Fibroblast of lung (primary cell): ENCODE measurements at regions not wholly inside any gene's neighbourhood (a gene's known extent, or its start where the extent isn't known, plus 50 kb on each side); places are given as distances from the start of the nearest gene placed in this dataset.

Source experiments
- DNase-seq, 2 donors: peaks; one replicate each; pipeline versions ENCODE4 v3.0.0 to v3.0.0-alpha.2; 2010; ENCODE audit warnings: low read depth in 2 of 2
- H2AFZ ChIP-seq: 2 replicates; pipeline ENCODE4 v1.5.1; 2012; ENCODE audit warnings: low read length, control low read depth, inconsistent platforms
- H3K27ac ChIP-seq: 2 replicates; pipeline ENCODE4 v1.5.1; 2011; ENCODE audit warnings: low read length, control low read depth; ENCODE audit not compliant: insufficient read depth
- H3K27me3 ChIP-seq: 2 replicates; pipeline ENCODE4 v1.5.1; 2011; ENCODE audit warnings: mild to moderate bottlenecking, low read length; ENCODE audit not compliant: control insufficient read depth, insufficient read depth
- H3K36me3 ChIP-seq: 2 replicates; pipeline ENCODE4 v1.5.1; 2011; ENCODE audit warnings: low read length; ENCODE audit not compliant: control insufficient read depth, insufficient read depth
- H3K4me1 ChIP-seq: 2 replicates; pipeline ENCODE4 v1.5.1; 2011; ENCODE audit warnings: low read length; ENCODE audit not compliant: control insufficient read depth, insufficient read depth; ENCODE audit errors: extremely low read depth
- H3K4me2 ChIP-seq: 2 replicates; pipeline ENCODE4 v1.5.1; 2011; ENCODE audit warnings: low read length, control low read depth; ENCODE audit not compliant: insufficient read depth; ENCODE audit errors: extremely low read depth
- H3K4me3 ChIP-seq, 4 experiments: fragments of 200-600 bp in 1 of 4; sonication (generic) in 1 of 4; replicated peaks in 1 of 4; 2 replicates each; pipeline ENCODE4 v1.5.1; 2011 to 2016; ENCODE audit warnings: low read length in 4 of 4, low read depth in 3 of 4, mild to moderate bottlenecking in 3 of 4, control low read depth in 2 of 4, inconsistent platforms in 1 of 4, mixed read lengths in 1 of 4; ENCODE audit not compliant: insufficient read depth in 1 of 4; ENCODE audit errors: control extremely low read depth in 1 of 4
- H3K79me2 ChIP-seq: 2 replicates; pipeline ENCODE4 v1.5.1; 2012; ENCODE audit warnings: mild to moderate bottlenecking, low read length, inconsistent platforms; ENCODE audit not compliant: control insufficient read depth, insufficient read depth
- H3K9ac ChIP-seq: 2 replicates; pipeline ENCODE4 v1.5.1; 2011; ENCODE audit warnings: mild to moderate bottlenecking, low read length, control low read depth; ENCODE audit not compliant: insufficient read depth
- H3K9me3 ChIP-seq: 2 replicates; pipeline ENCODE4 v1.5.1; 2012; ENCODE audit warnings: low read depth, low read length; ENCODE audit not compliant: control insufficient read depth, insufficient read depth
- H4K20me1 ChIP-seq: 2 replicates; pipeline ENCODE4 v1.5.1; 2011; ENCODE audit warnings: low read length; ENCODE audit not compliant: control insufficient read depth, insufficient read depth; ENCODE audit errors: extremely low read depth
- EZH2 ChIP-seq: IDR thresholded peaks from 2 replicates; pipeline ENCODE4 v1.5.1; 2012; ENCODE audit warnings: low read length, control low read depth, mild to moderate bottlenecking; ENCODE audit errors: missing control alignments
- TF ChIP-seq, protein P1 (sequence below), 2 donors: IDR thresholded peaks in 1 of 2; conservative IDR thresholded peaks in 1 of 2; 1 replicate in 1 of 2; 2 replicates in 1 of 2; pipeline ENCODE4 v1.5.1; 2011 to 2012; ENCODE audit warnings: low read length in 2 of 2, control low read depth in 1 of 2, inconsistent platforms in 1 of 2, low read depth in 1 of 2, mild to moderate bottlenecking in 1 of 2

DNA sequence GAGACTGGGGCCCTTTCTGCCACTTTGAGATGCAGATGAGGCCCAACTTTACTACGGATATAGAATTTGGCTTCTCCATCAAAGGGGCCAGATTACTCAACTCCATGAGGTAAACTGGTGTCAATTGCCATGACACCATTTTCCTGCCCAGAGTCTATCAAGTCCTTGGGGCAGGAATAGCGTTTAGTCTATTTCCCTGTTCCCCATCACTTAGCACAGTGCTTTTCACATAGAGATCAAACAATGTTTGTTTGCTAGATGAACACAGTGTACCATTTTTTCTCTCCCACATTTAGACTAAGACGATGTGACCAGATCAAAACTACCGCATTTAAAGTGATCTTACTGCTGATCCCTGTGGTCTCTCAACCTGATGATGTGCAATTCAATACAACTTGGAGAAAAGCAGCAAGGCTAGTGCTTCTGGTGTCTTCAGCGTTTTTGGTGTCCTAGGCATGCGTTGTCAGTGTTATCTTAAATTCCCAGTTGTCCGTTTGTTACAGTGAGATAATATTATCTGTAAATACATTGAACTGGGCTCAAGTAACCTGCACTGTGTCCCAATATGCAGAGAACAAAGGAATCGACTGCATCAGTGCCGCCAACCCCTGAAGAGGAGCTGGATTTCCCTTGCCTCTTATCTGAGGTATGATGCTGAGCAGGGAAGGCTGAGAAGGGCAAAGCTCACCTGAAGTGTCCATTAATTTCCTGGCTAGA, 446.2 kb downstream of the PLK2 start:
- no peak for TF ChIP-seq EZH2
- TF ChIP-seq, protein P1, sequence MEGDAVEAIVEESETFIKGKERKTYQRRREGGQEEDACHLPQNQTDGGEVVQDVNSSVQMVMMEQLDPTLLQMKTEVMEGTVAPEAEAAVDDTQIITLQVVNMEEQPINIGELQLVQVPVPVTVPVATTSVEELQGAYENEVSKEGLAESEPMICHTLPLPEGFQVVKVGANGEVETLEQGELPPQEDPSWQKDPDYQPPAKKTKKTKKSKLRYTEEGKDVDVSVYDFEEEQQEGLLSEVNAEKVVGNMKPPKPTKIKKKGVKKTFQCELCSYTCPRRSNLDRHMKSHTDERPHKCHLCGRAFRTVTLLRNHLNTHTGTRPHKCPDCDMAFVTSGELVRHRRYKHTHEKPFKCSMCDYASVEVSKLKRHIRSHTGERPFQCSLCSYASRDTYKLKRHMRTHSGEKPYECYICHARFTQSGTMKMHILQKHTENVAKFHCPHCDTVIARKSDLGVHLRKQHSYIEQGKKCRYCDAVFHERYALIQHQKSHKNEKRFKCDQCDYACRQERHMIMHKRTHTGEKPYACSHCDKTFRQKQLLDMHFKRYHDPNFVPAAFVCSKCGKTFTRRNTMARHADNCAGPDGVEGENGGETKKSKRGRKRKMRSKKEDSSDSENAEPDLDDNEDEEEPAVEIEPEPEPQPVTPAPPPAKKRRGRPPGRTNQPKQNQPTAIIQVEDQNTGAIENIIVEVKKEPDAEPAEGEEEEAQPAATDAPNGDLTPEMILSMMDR (conservative IDR thresholded peaks at IDR 0.05 in 1 of 2, IDR thresholded peaks at IDR 0.05 in 1 of 2; ENCODE audit: low read depth in 1 of 2, low read length in 2 of 2), result no peak
- H2AFZ ChIP-seq, result no peak overlapping the region
- no peaks in the 10 kb centered on the region for H3K36me3 ChIP-seq
- no peaks in the 10 kb centered on the region for H4K20me1 ChIP-seq
- no peaks in the 10 kb centered on the region for H3K79me2 ChIP-seq
- H3K9me3 ChIP-seq, result no peaks in the 10 kb centered on the region
- no peak overlapping the region for H3K9ac ChIP-seq
- H3K27me3 ChIP-seq, result no peaks in the 10 kb centered on the region
- no peak for DNase-seq
- no peak overlapping the region for H3K27ac ChIP-seq
- H3K4me3 ChIP-seq, result no peak overlapping the region
- no peaks in the 10 kb centered on the region for H3K4me1 ChIP-seq
- H3K4me2 ChIP-seq, result no peak overlapping the region

DNA sequence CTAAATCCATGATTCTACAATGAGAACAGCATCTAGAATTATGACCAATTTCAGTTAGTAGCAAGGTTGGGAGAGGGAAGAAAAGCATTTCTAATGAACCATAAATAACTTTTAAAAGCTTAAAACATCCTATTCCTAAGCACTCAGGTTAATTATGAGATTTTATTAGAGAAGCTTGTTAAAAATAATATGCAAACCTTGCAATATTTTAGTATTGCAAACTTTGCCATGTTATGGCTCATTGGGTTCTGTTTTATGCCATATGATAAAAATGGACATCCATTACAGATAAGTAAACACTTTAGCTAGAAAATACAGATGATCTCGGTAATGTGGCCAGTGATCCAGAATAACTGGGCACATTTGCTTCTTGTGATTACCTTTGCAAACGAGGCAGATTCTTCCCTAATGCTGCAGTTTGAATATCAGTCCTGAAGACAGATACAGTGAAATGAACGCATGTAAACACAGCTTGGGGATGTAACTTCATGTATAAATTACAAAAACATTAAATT, 447.0 kb downstream of the PLK2 start:
- no peaks in the 10 kb centered on the region for H3K4me1 ChIP-seq
- H3K9ac ChIP-seq, result no peak overlapping the region
- no peaks in the 10 kb centered on the region for H3K27me3 ChIP-seq
- no peak overlapping the region for H3K4me3 ChIP-seq
- H3K9me3 ChIP-seq, result no peaks in the 10 kb centered on the region
- no peaks in the 10 kb centered on the region for H3K36me3 ChIP-seq
- no peaks in the 10 kb centered on the region for H3K79me2 ChIP-seq
- no peaks in the 10 kb centered on the region for H4K20me1 ChIP-seq
- no peak overlapping the region for H3K27ac ChIP-seq
- no peak overlapping the region for H2AFZ ChIP-seq
- TF ChIP-seq, protein P1 (conservative IDR thresholded peaks at IDR 0.05 in 1 of 2, IDR thresholded peaks at IDR 0.05 in 1 of 2; ENCODE audit: low read depth in 1 of 2, low read length in 2 of 2), result no peak
- TF ChIP-seq EZH2, result no peak
- DNase-seq, result no peak
- no peak overlapping the region for H3K4me2 ChIP-seq

DNA sequence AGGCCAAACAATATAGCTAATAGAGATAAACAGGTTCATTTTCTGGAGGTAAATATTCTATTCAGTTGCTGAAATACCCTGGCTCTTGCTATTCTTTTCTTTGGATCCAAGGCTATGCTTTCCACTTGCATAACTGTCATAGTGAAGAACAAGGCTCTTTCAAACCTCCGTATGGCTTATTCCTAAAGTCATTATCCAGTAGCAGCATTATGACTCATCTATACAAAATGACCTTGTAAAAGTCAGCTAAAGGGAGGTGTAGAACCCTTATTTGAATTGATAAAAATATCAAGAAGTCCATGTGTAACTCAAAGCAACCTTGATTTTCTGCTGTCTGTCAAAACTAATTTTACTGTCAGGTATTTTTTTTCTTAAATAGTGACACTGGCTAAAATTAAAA, 447.8 kb downstream of the PLK2 start:
- TF ChIP-seq, protein P1 (conservative IDR thresholded peaks at IDR 0.05 in 1 of 2, IDR thresholded peaks at IDR 0.05 in 1 of 2; ENCODE audit: low read depth in 1 of 2, low read length in 2 of 2), result no peak
- TF ChIP-seq EZH2, result no peak
- Histone ChIP-seq H3K4me3 (no peak overlapping the region), H3K9me3 (no peaks in the 10 kb centered on the region), H4K20me1 (no peaks in the 10 kb centered on the region), H3K27me3 (no peaks in the 10 kb centered on the region), H3K4me2 (no peak overlapping the region), H3K79me2 (no peaks in the 10 kb centered on the region), H3K27ac (no peak overlapping the region), H3K4me1 (no peaks in the 10 kb centered on the region), H2AFZ (no peak overlapping the region), H3K36me3 (no peaks in the 10 kb centered on the region), H3K9ac (no peak overlapping the region)
- DNase-seq, result peak in 1 of 2 donors; percentile 36
